ENCODE measurements at regions not wholly inside any gene's neighbourhood (a gene's known extent, or its start where the extent isn't known, plus 50 kb on each side); places are given as distances from the start of the nearest gene placed in this dataset.

GRCh38 chr6:139472351-139473015 is 98.0 kb upstream of the CITED2 start:
- no peaks in the 10 kb centered on the region for H3K27me3 ChIP-seq (ENCODE audit: control insufficient read depth, insufficient read depth, low read length)
- H3K27ac ChIP-seq (ENCODE audit: low read length) = no peak overlapping the region

GRCh38 chr6:139470997-139471396 is 96.5 kb upstream of the CITED2 start:
- H3K4me1 ChIP-seq (ENCODE audit: control insufficient read depth, insufficient read depth, low read length) = peaks cover 7% of the 10 kb centered on the region; the same call in 1 of the 2 replicates
- H3K9me3 ChIP-seq (ENCODE audit: control insufficient read depth, insufficient read depth, low read length) = no peaks in the 10 kb centered on the region; the same call in 1 of the 2 replicates
- H3K4me3 ChIP-seq (ENCODE audit: low read length) = no peak overlapping the region
- DNase-seq (ENCODE audit: low read depth, low spot score) = no peak
- H3K27me3 ChIP-seq (ENCODE audit: control insufficient read depth, insufficient read depth, low read length) = no peaks in the 10 kb centered on the region
- no CpG with 5 or more reads among the region's 8 CpGs for WGBS (ENCODE audit: insufficient coverage, insufficient read length)
- H3K36me3 ChIP-seq (ENCODE audit: control insufficient read depth, insufficient read depth, low read length) = no peaks in the 10 kb centered on the region
- H3K27ac ChIP-seq (ENCODE audit: low read length) = no peak overlapping the region

More at GRCh38 chr6:139472351-139473015, 98.0 kb upstream of the CITED2 start:
- no peaks in the 10 kb centered on the region; the same call in 1 of the 2 replicates for H3K9me3 ChIP-seq (ENCODE audit: control insufficient read depth, insufficient read depth, low read length)
- no peak for DNase-seq (ENCODE audit: low read depth, low spot score)
- no CpG with 5 or more reads among the region's 12 CpGs for WGBS (ENCODE audit: insufficient coverage, insufficient read length)
- H3K4me3 ChIP-seq (ENCODE audit: low read length) = no peak overlapping the region
- H3K4me1 ChIP-seq (ENCODE audit: control insufficient read depth, insufficient read depth, low read length) = peaks cover 7% of the 10 kb centered on the region; the same call in 1 of the 2 replicates
- H3K36me3 ChIP-seq (ENCODE audit: control insufficient read depth, insufficient read depth, low read length) = no peaks in the 10 kb centered on the region

- Histone ChIP-seq H3K4me3 (ENCODE audit: low read length) (no peak overlapping the region), H3K4me1 (ENCODE audit: control insufficient read depth, insufficient read depth, low read length) (peaks cover 3% of the 10 kb centered on the region; the same call in 1 of the 2 replicates), H3K27me3 (ENCODE audit: control insufficient read depth, insufficient read depth, low read length) (no peaks in the 10 kb centered on the region), H3K36me3 (ENCODE audit: control insufficient read depth, insufficient read depth, low read length) (no peaks in the 10 kb centered on the region), H3K27ac (ENCODE audit: low read length) (no peak overlapping the region), H3K9me3 (ENCODE audit: control insufficient read depth, insufficient read depth, low read length) (no peaks in the 10 kb centered on the region)
- WGBS (ENCODE audit: insufficient coverage, insufficient read length) = no CpG with 5 or more reads among the region's 4 CpGs
- no peak for DNase-seq (ENCODE audit: low read depth, low spot score)
Observed at GRCh38 chr6:139468178-139468819, 93.9 kb upstream of the CITED2 start.

- Histone ChIP-seq H3K4me1 (ENCODE audit: control insufficient read depth, insufficient read depth, low read length) (no peaks in the 10 kb centered on the region), H3K4me3 (ENCODE audit: low read length) (no peak overlapping the region), H3K27ac (ENCODE audit: low read length) (no peak overlapping the region), H3K27me3 (ENCODE audit: control insufficient read depth, insufficient read depth, low read length) (no peaks in the 10 kb centered on the region), H3K9me3 (ENCODE audit: control insufficient read depth, insufficient read depth, low read length) (no peaks in the 10 kb centered on the region), H3K36me3 (ENCODE audit: control insufficient read depth, insufficient read depth, low read length) (no peaks in the 10 kb centered on the region)
- DNase-seq (ENCODE audit: low read depth, low spot score) = no peak
- no CpG with 5 or more reads among the region's 7 CpGs for WGBS (ENCODE audit: insufficient coverage, insufficient read length)
Observed at GRCh38 chr6:139457476-139457875, 83.0 kb upstream of the CITED2 start.

GRCh38 chr6:139452148-139452876 is 77.9 kb upstream of the CITED2 start:
- H3K27me3 ChIP-seq (ENCODE audit: control insufficient read depth, insufficient read depth, low read length) = no peaks in the 10 kb centered on the region
- no peaks in the 10 kb centered on the region for H3K9me3 ChIP-seq (ENCODE audit: control insufficient read depth, insufficient read depth, low read length)
- no peak overlapping the region for H3K27ac ChIP-seq (ENCODE audit: low read length)
- H3K4me3 ChIP-seq (ENCODE audit: low read length) = no peak overlapping the region
- no peaks in the 10 kb centered on the region for H3K4me1 ChIP-seq (ENCODE audit: control insufficient read depth, insufficient read depth, low read length)
- no peaks in the 10 kb centered on the region for H3K36me3 ChIP-seq (ENCODE audit: control insufficient read depth, insufficient read depth, low read length)
- no peak for DNase-seq (ENCODE audit: low read depth, low spot score)
- no CpG with 5 or more reads among the region's 2 CpGs for WGBS (ENCODE audit: insufficient coverage, insufficient read length)

GRCh38 chr6:139449611-139450000 is 75.2 kb upstream of the CITED2 start:
- H3K9me3 ChIP-seq (ENCODE audit: control insufficient read depth, insufficient read depth, low read length) = no peaks in the 10 kb centered on the region
- DNase-seq (ENCODE audit: low read depth, low spot score) = no peak
- H3K36me3 ChIP-seq (ENCODE audit: control insufficient read depth, insufficient read depth, low read length) = no peaks in the 10 kb centered on the region
- no peaks in the 10 kb centered on the region for H3K4me1 ChIP-seq (ENCODE audit: control insufficient read depth, insufficient read depth, low read length)
- H3K4me3 ChIP-seq (ENCODE audit: low read length) = no peak overlapping the region
- H3K27me3 ChIP-seq (ENCODE audit: control insufficient read depth, insufficient read depth, low read length) = no peaks in the 10 kb centered on the region
- H3K27ac ChIP-seq (ENCODE audit: low read length) = no peak overlapping the region

GRCh38 chr6:139448998-139449610 is 74.7 kb upstream of the CITED2 start:
- no peaks in the 10 kb centered on the region for H3K4me1 ChIP-seq (ENCODE audit: control insufficient read depth, insufficient read depth, low read length)
- no peak overlapping the region for H3K4me3 ChIP-seq (ENCODE audit: low read length)
- no peaks in the 10 kb centered on the region for H3K9me3 ChIP-seq (ENCODE audit: control insufficient read depth, insufficient read depth, low read length)
- H3K27me3 ChIP-seq (ENCODE audit: control insufficient read depth, insufficient read depth, low read length) = no peaks in the 10 kb centered on the region
- no peak for DNase-seq (ENCODE audit: low read depth, low spot score)
- H3K36me3 ChIP-seq (ENCODE audit: control insufficient read depth, insufficient read depth, low read length) = no peaks in the 10 kb centered on the region
- WGBS (ENCODE audit: insufficient coverage, insufficient read length) = 100% methylated on average over 1 of the region's 4 CpGs
- H3K27ac ChIP-seq (ENCODE audit: low read length) = no peak overlapping the region

GRCh38 chr6:139448051-139448649 is 73.7 kb upstream of the CITED2 start:
- Histone ChIP-seq H3K9me3 (ENCODE audit: control insufficient read depth, insufficient read depth, low read length) (no peaks in the 10 kb centered on the region), H3K27ac (ENCODE audit: low read length) (no peak overlapping the region), H3K36me3 (ENCODE audit: control insufficient read depth, insufficient read depth, low read length) (no peaks in the 10 kb centered on the region), H3K27me3 (ENCODE audit: control insufficient read depth, insufficient read depth, low read length) (no peaks in the 10 kb centered on the region), H3K4me1 (ENCODE audit: control insufficient read depth, insufficient read depth, low read length) (no peaks in the 10 kb centered on the region), H3K4me3 (ENCODE audit: low read length) (no peak overlapping the region)
- no peak for DNase-seq (ENCODE audit: low read depth, low spot score)
- no CpG with 5 or more reads among the region's 2 CpGs for whole genome bisulfite sequencing (ENCODE audit: insufficient coverage, insufficient read length)

GRCh38 chr6:139447656-139447975 is 73.2 kb upstream of the CITED2 start:
- Histone ChIP-seq H3K9me3 (ENCODE audit: control insufficient read depth, insufficient read depth, low read length) (no peaks in the 10 kb centered on the region), H3K4me1 (ENCODE audit: control insufficient read depth, insufficient read depth, low read length) (no peaks in the 10 kb centered on the region), H3K36me3 (ENCODE audit: control insufficient read depth, insufficient read depth, low read length) (no peaks in the 10 kb centered on the region), H3K27me3 (ENCODE audit: control insufficient read depth, insufficient read depth, low read length) (no peaks in the 10 kb centered on the region), H3K4me3 (ENCODE audit: low read length) (no peak overlapping the region), H3K27ac (ENCODE audit: low read length) (no peak overlapping the region)
- no peak for DNase-seq (ENCODE audit: low read depth, low spot score)
- no CpG with 5 or more reads among the region's 1 CpG for WGBS (ENCODE audit: insufficient coverage, insufficient read length)

Data from iPS DF 6.9 (cell line).